Sigmoid colon (tissue), 4 donors: ENCODE measurements at regions not wholly inside any gene's neighbourhood (a gene's known extent, or its start where the extent isn't known, plus 50 kb on each side); places are given as distances from the start of the nearest gene placed in this dataset.

Source experiments
- CTCF ChIP-seq, 4 experiments: fragments of 450-650 bp in 3 of 4; fragments of 200-600 bp in 1 of 4; IDR thresholded peaks; one replicate each; pipeline ENCODE4 v1.5.1; 2016 to 2019; ENCODE audit warnings: antibody characterized with exemption in 4 of 4, mild to moderate bottlenecking in 3 of 4, moderate library complexity in 2 of 4
- EP300 ChIP-seq, 4 donors: sonication (generic); formaldehyde crosslinking; IDR thresholded peaks; one replicate each; pipeline ENCODE4 v1.6.1; 2017; ENCODE audit warnings: antibody characterized with exemption in 4 of 4
- POLR2A ChIP-seq, 2 donors: fragments of 450-650 bp; IDR thresholded peaks; one replicate each; pipeline ENCODE4 v1.6.1; 2016; ENCODE audit warnings: antibody characterized with exemption in 2 of 2, mild to moderate bottlenecking in 2 of 2, moderate library complexity in 2 of 2
- POLR2AphosphoS5 ChIP-seq, 4 donors: sonication (generic); formaldehyde crosslinking; IDR thresholded peaks; one replicate each; pipeline ENCODE4 v1.6.1; 2017; ENCODE audit warnings: antibody characterized with exemption in 4 of 4

GRCh38 chr3:182094321-182094720, 382.6 kb downstream of the SOX2 start:
- TF ChIP-seq EP300 (IDR thresholded peaks at IDR 0.05) (no peak), CTCF (IDR thresholded peaks at IDR 0.05) (no peak), POLR2A (IDR thresholded peaks at IDR 0.05) (no peak), POLR2AphosphoS5 (IDR thresholded peaks at IDR 0.05) (no peak)
